Stimulated activated CD4-positive, alpha-beta T cell treated with anti-CD3 and anti-CD28 coated beads, Interleukin-1b, Interleukin-23, amount 100 ng/mL, for 24 hours (primary cell): ENCODE measurements at regions not wholly inside any gene's neighbourhood (a gene's known extent, or its start where the extent isn't known, plus 50 kb on each side); places are given as distances from the start of the nearest gene placed in this dataset.
"Not testable (repeated sequence)": the region's sequence is repeated elsewhere in the genome, so short reads cannot be mapped to it uniquely, and the experiment has no call there.

Source experiments
- DNase-seq, 4 experiments: peaks; one replicate each; pipeline ENCODE4 v3.0.0-alpha.2; 2020; ENCODE audit warnings: low read depth in 4 of 4, low spot score in 1 of 4

GRCh38 chr1:188004849-188005248, 1176.1 kb downstream of the PLA2G4A start:
- no peak for DNase-seq

GRCh38 chr1:188006354-188006753, 1177.6 kb downstream of the PLA2G4A start:
- no peak for DNase-seq

- not testable (repeated sequence) for DNase-seq
Measured at GRCh38 chr1:188013222-188013849, 1184.6 kb downstream of the PLA2G4A start.

GRCh38 chr1:188017921-188018320, 1189.2 kb downstream of the PLA2G4A start:
- DNase-seq, result no peak

GRCh38 chr1:188022661-188023060, 1193.9 kb downstream of the PLA2G4A start:
- no peak for DNase-seq

GRCh38 chr1:188023206-188023605, 1194.5 kb downstream of the PLA2G4A start:
- DNase-seq, result no peak

- no peak for DNase-seq
Measured at GRCh38 chr1:188027613-188028012, 1198.9 kb downstream of the PLA2G4A start.

GRCh38 chr1:188037572-188037971, 1208.8 kb downstream of the PLA2G4A start:
- DNase-seq, result not testable (repeated sequence)

GRCh38 chr1:188043536-188044245, 1214.9 kb downstream of the PLA2G4A start:
- no peak for DNase-seq

GRCh38 chr1:188050250-188050649, 1221.5 kb downstream of the PLA2G4A start:
- no peak for DNase-seq

- DNase-seq, result no peak
Measured at GRCh38 chr1:188056011-188056410, 1227.3 kb downstream of the PLA2G4A start.

GRCh38 chr1:188058801-188059200, 1230.1 kb downstream of the PLA2G4A start:
- DNase-seq, result no peak

GRCh38 chr1:188061881-188062280, 1233.1 kb downstream of the PLA2G4A start:
- no peak for DNase-seq

- DNase-seq, result no peak
Measured at GRCh38 chr1:188062456-188062855, 1233.7 kb downstream of the PLA2G4A start.

GRCh38 chr1:188065917-188066316, 1237.2 kb downstream of the PLA2G4A start:
- no peak for DNase-seq

- DNase-seq, result no peak
Measured at GRCh38 chr1:188070848-188071247, 1242.1 kb downstream of the PLA2G4A start.

GRCh38 chr1:188089015-188089414, 1260.3 kb downstream of the PLA2G4A start:
- no peak for DNase-seq

- DNase-seq, result no peak
Measured at GRCh38 chr1:188089461-188089860, 1260.7 kb downstream of the PLA2G4A start.

- no peak for DNase-seq
Measured at GRCh38 chr1:188096521-188096920, 1267.8 kb downstream of the PLA2G4A start.

- DNase-seq, result no peak
Measured at GRCh38 chr1:188117436-188117835, 1288.7 kb downstream of the PLA2G4A start.

GRCh38 chr1:188122646-188123045, 1293.9 kb downstream of the PLA2G4A start:
- DNase-seq, result no peak

- DNase-seq, result no peak
Measured at GRCh38 chr1:188127507-188127906, 1298.8 kb downstream of the PLA2G4A start.

- DNase-seq, result no peak
Measured at GRCh38 chr1:188128761-188129160, 1300.0 kb downstream of the PLA2G4A start.
